Spleen (tissue), 11 donors: ENCODE measurements at regions not wholly inside any gene's neighbourhood (a gene's known extent, or its start where the extent isn't known, plus 50 kb on each side); places are given as distances from the start of the nearest gene placed in this dataset.

ENCODE experiments used
- DNase-seq: peaks from one replicate; pipeline ENCODE4 v3.0.0-alpha.2; 2020
- H3K27ac ChIP-seq, 8 donors: fragments of 200-600 bp; sonication (generic) in 7 of 8; 1 replicate in 4 of 8; 2 replicates in 4 of 8; pipeline versions ENCODE4 v1.5.0 to v1.8.0; 2016 to 2021; ENCODE audit warnings: inconsistent platforms in 4 of 8, mild to moderate bottlenecking in 4 of 8, moderate library complexity in 1 of 8
- H3K27me3 ChIP-seq, 7 donors: fragments of 200-600 bp; sonication (generic) in 6 of 7; replicated peaks in 1 of 7; 1 replicate in 4 of 7; 2 replicates in 3 of 7; pipeline versions ENCODE4 v1.5.0 to v1.8.0; 2016 to 2021; ENCODE audit warnings: inconsistent platforms in 3 of 7, mild to moderate bottlenecking in 1 of 7
- H3K36me3 ChIP-seq, 6 donors: fragments of 200-600 bp; sonication (generic) in 5 of 6; 1 replicate in 4 of 6; 2 replicates in 2 of 6; pipeline versions ENCODE4 v1.5.0 to v1.8.0; 2016 to 2021; ENCODE audit warnings: inconsistent platforms in 2 of 6
- H3K4me1 ChIP-seq, 6 donors: fragments of 200-600 bp; sonication (generic) in 5 of 6; 1 replicate in 3 of 6; 2 replicates in 3 of 6; pipeline versions ENCODE4 v1.5.0 to v1.8.0; 2016 to 2021; ENCODE audit warnings: inconsistent platforms in 3 of 6
- H3K4me3 ChIP-seq, 8 donors: fragments of 200-600 bp; sonication (generic) in 7 of 8; 1 replicate in 4 of 8; 2 replicates in 4 of 8; pipeline versions ENCODE4 v1.5.0 to v1.8.0; 2016 to 2021; ENCODE audit warnings: inconsistent platforms in 4 of 8, mild to moderate bottlenecking in 4 of 8, moderate library complexity in 2 of 8
- H3K9me3 ChIP-seq, 8 donors: fragments of 200-600 bp; sonication (generic) in 7 of 8; 1 replicate in 4 of 8; 2 replicates in 4 of 8; pipeline versions ENCODE4 v1.5.0 to v1.8.0; 2016 to 2021; ENCODE audit warnings: inconsistent platforms in 4 of 8
- CTCF ChIP-seq, 11 experiments: fragments of 200-600 bp in 7 of 11; fragments of 450-650 bp in 4 of 11; sonication (generic) in 4 of 11; IDR thresholded peaks in 8 of 11; conservative IDR thresholded peaks in 3 of 11; 1 replicate in 7 of 11; 2 replicates in 4 of 11; pipeline versions ENCODE4 v1.4.0 to v1.8.0; 2016 to 2021; ENCODE audit warnings: antibody characterized with exemption in 11 of 11, inconsistent platforms in 4 of 11, mild to moderate bottlenecking in 1 of 11
- POLR2A ChIP-seq, 3 donors: fragments of 450-650 bp; IDR thresholded peaks; one replicate each; pipeline ENCODE4 v1.5.1; 2017; ENCODE audit warnings: antibody characterized with exemption in 3 of 3, mild to moderate bottlenecking in 1 of 3
- POLR2AphosphoS5 ChIP-seq, 3 donors: sonication (generic); formaldehyde crosslinking; IDR thresholded peaks; one replicate each; pipeline ENCODE4 v1.5.1; 2017; ENCODE audit warnings: antibody characterized with exemption in 3 of 3
- WGBS, 5 donors: extraction: QIAGEN DNeasy Blood & Tissue Kit in 3 of 5; methylation state at CpG; one replicate each; pipeline versions ENCODE4 v1.1.5 to v1.1.7; 2013 to 2018; 5-methylcytosine and 5-hydroxymethylcytosine counted together
- intact Hi-C: fragments of 100-400 bp; cut with DNase I; formaldehyde crosslinking; loops from one replicate; pipeline ENCODE4 v1.15.0; 2023; ENCODE audit warnings: low total_unique reads
- donor health status: healthy with polysubstance abuse.
- donor health status: DM: no; HTN: no; CAD: no; lungs with moderate emphysema.
- donor health status: DM: no; HTN: no; CAD: no.
- donor health status: Bipolar disorder and iron deficiency.
- donor health status: healthy.
- donor health status: DM: no; HTN: no; CAD: no.
- donor health status: DM: yes; HTN: yes; CAD: no.

DNA sequence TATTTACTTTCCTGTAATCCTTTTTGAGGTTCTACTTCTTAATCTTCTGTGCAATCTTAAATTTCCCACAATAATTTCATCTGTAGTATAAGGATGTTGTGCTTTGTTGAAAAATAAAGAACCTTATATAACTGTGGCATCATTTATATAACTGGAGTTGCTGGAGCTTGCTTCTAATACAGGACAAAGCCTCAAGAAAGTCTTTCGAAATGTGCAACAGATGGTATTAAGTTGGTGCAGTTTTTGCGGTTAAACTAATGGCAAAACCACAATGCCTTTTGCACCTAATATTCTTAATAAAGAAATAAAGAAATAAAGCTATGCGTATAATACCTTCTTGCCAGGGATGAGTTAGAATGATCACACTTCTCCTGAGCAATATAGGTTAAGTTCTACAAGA lies 180.0 kb downstream of the KITLG start:
- whole genome bisulfite sequencing, 5 donors, result 50 to 85% (median 77%) methylated on average over 3 of the region's 3 CpGs
- DNase-seq, result no peak
- intact Hi-C loops, result no loop called here

GRCh38 chr12:88401155-88401554 lies 179.1 kb downstream of the KITLG start:
- no peaks in the 10 kb centered on the region for H3K27me3 ChIP-seq
- H3K4me3 ChIP-seq, result no peak overlapping the region
- WGBS, 5 donors, result 28 to 41% (median 33%) methylated on average over 2 of the region's 2 CpGs
- no peaks in the 10 kb centered on the region for H3K4me1 ChIP-seq
- no peak overlapping the region for H3K27ac ChIP-seq
- no peaks in the 10 kb centered on the region for H3K36me3 ChIP-seq
- intact Hi-C loops, result no loop called here
- no peak for DNase-seq
- no peaks in the 10 kb centered on the region for H3K9me3 ChIP-seq
- no peak for TF ChIP-seq POLR2A (IDR thresholded peaks at IDR 0.05)
- no peak for TF ChIP-seq CTCF (IDR thresholded peaks at IDR 0.05 in 8 of 11, conservative IDR thresholded peaks at IDR 0.05 in 3 of 11)
- TF ChIP-seq POLR2AphosphoS5 (IDR thresholded peaks at IDR 0.05), result no peak

More for the DNA sequence above, 180.0 kb downstream of the KITLG start:
- H3K4me3 ChIP-seq, result no peak overlapping the region
- H3K27ac ChIP-seq, result no peak overlapping the region
- no peaks in the 10 kb centered on the region for H3K36me3 ChIP-seq
- TF ChIP-seq CTCF (IDR thresholded peaks at IDR 0.05 in 8 of 11, conservative IDR thresholded peaks at IDR 0.05 in 3 of 11), result no peak
- no peak for TF ChIP-seq POLR2AphosphoS5 (IDR thresholded peaks at IDR 0.05)
- TF ChIP-seq POLR2A (IDR thresholded peaks at IDR 0.05), result no peak
- H3K27me3 ChIP-seq, result no peaks in the 10 kb centered on the region
- no peaks in the 10 kb centered on the region for H3K9me3 ChIP-seq
- no peaks in the 10 kb centered on the region for H3K4me1 ChIP-seq

DNA sequence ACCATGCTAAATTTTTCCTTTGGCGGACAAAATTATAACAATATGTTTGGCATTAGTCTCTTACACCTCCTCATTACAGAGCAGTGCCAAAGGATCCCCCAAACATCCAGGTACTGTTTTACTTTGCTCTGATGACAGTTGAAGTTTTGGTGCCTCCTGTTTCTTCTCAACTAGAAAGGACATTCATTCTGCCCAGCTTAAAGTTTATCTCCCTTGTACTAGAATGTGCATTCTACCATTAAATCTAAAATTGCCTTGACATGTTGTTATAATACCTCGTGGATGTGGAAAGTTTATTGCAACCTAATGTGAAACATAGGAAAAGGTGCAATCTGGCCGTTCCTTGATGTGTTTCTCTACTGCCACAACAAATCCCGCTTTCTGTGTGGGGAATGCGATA lies 173.4 kb downstream of the KITLG start:
- H3K27ac ChIP-seq, result no peak overlapping the region
- DNase-seq, result no peak
- intact Hi-C loops, result no loop called here
- TF ChIP-seq CTCF (IDR thresholded peaks at IDR 0.05 in 8 of 11, conservative IDR thresholded peaks at IDR 0.05 in 3 of 11), result no peak
- H3K9me3 ChIP-seq, result no peaks in the 10 kb centered on the region
- no peaks in the 10 kb centered on the region for H3K27me3 ChIP-seq
- H3K4me1 ChIP-seq, result no peaks in the 10 kb centered on the region
- WGBS, 5 donors, result 64 to 84% (median 69%) methylated on average over 5 of the region's 5 CpGs
- H3K36me3 ChIP-seq, result no peaks in the 10 kb centered on the region
- H3K4me3 ChIP-seq, result no peak overlapping the region

DNA sequence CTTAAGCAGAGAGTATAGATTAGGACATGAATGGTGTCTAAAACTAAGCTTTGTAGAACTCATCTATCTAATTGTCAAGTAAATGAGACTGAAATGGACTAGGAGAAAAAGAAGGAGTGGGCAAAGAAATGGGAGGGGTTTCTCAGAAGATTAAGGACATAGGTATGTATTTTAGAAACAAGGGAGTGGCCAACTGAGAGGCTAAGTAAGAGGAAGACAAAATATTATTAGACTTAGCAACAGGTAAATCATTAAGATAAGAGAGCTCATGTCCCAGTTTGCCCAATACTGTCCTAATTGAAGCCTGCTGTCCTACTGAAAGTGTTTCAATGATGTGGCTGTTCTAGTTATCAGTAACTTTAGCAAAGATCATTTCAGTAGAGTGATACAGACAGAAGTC lies 171.4 kb downstream of the KITLG start:
- H3K4me1 ChIP-seq, result no peaks in the 10 kb centered on the region
- H3K4me3 ChIP-seq, result no peak overlapping the region
- H3K36me3 ChIP-seq, result no peaks in the 10 kb centered on the region
- H3K27me3 ChIP-seq, result no peaks in the 10 kb centered on the region
- intact Hi-C loops, result no loop called here
- no peak overlapping the region for H3K27ac ChIP-seq
- TF ChIP-seq POLR2AphosphoS5 (IDR thresholded peaks at IDR 0.05) (no peak), POLR2A (IDR thresholded peaks at IDR 0.05) (no peak), CTCF (IDR thresholded peaks at IDR 0.05 in 8 of 11, conservative IDR thresholded peaks at IDR 0.05 in 3 of 11) (no peak)
- DNase-seq, result no peak
- H3K9me3 ChIP-seq, result no peaks in the 10 kb centered on the region
